Fibroblast of villous mesenchyme (primary cell): ENCODE measurements at regions not wholly inside any gene's neighbourhood (a gene's known extent, or its start where the extent isn't known, plus 50 kb on each side); places are given as distances from the start of the nearest gene placed in this dataset.

Experiments
- DNase-seq: peaks from one replicate; pipeline ENCODE4 v3.0.0-alpha.2; 2010; ENCODE audit warnings: low read depth
- H3K4me3 ChIP-seq: 2 replicates; pipeline ENCODE4 v1.5.1; 2011; ENCODE audit warnings: low read depth, mild to moderate bottlenecking, low read length
- CTCF ChIP-seq: IDR thresholded peaks from 2 replicates; pipeline ENCODE4 v1.5.1; 2012; ENCODE audit warnings: low read depth, mild to moderate bottlenecking, low read length; ENCODE audit not compliant: insufficient read depth

- no peak for TF ChIP-seq CTCF
- DNase-seq = no peak
- H3K4me3 ChIP-seq = no peak overlapping the region
Observed at GRCh38 chr12:85394065-85394464, 114.0 kb downstream of the ALX1 start.

GRCh38 chr12:85394809-85395208 lies 114.8 kb downstream of the ALX1 start:
- no peak overlapping the region for H3K4me3 ChIP-seq
- no peak for DNase-seq
- TF ChIP-seq CTCF = peak; percentile 9

GRCh38 chr12:85405262-85405661 lies 125.2 kb downstream of the ALX1 start:
- H3K4me3 ChIP-seq = no peak overlapping the region
- DNase-seq = no peak
- no peak for TF ChIP-seq CTCF

GRCh38 chr12:85405781-85406522 lies 125.9 kb downstream of the ALX1 start:
- H3K4me3 ChIP-seq = no peak overlapping the region
- peak; percentile 63 for DNase-seq
- TF ChIP-seq CTCF = no peak

- H3K4me3 ChIP-seq = no peak overlapping the region
- TF ChIP-seq CTCF = no peak
- no peak for DNase-seq
Observed at GRCh38 chr12:85413266-85413665, 133.2 kb downstream of the ALX1 start.

GRCh38 chr12:85422762-85423161 lies 142.7 kb downstream of the ALX1 start:
- no peak for TF ChIP-seq CTCF
- H3K4me3 ChIP-seq = no peak overlapping the region
- no peak for DNase-seq

GRCh38 chr12:85423947-85424346 lies 143.9 kb downstream of the ALX1 start:
- no peak for TF ChIP-seq CTCF
- DNase-seq = no peak
- H3K4me3 ChIP-seq = no peak overlapping the region
